Trophoblast cell (in vitro differentiated cells and primary cell): ENCODE measurements at regions not wholly inside any gene's neighbourhood (a gene's known extent, or its start where the extent isn't known, plus 50 kb on each side); places are given as distances from the start of the nearest gene placed in this dataset.

Experiments used
- DNase-seq, 2 donors: peaks; one replicate each; pipeline ENCODE4 v3.0.0-alpha.2; 2016
- H2AFZ ChIP-seq: 2 replicates; pipeline ENCODE4 v1.6.1; 2013; ENCODE audit warnings: low read length, moderate library complexity, mild to moderate bottlenecking; ENCODE audit not compliant: insufficient read depth, poor library complexity
- H2AK5ac ChIP-seq: 2 replicates; pipeline ENCODE4 v1.6.1; 2013; ENCODE audit warnings: mild to moderate bottlenecking, low read length
- H2BK120ac ChIP-seq: 2 replicates; pipeline ENCODE4 v1.6.1; 2013; ENCODE audit warnings: low read length, mild to moderate bottlenecking, moderate library complexity; ENCODE audit not compliant: insufficient read depth, poor library complexity
- H2BK12ac ChIP-seq: 2 replicates; pipeline ENCODE4 v1.6.1; 2013; ENCODE audit warnings: mild to moderate bottlenecking, low read length, moderate library complexity
- H2BK5ac ChIP-seq: 2 replicates; pipeline ENCODE4 v1.6.1; 2013; ENCODE audit warnings: low read length, low read depth, moderate library complexity, mild to moderate bottlenecking; ENCODE audit not compliant: poor library complexity
- H3K14ac ChIP-seq: 2 replicates; pipeline ENCODE4 v1.6.1; 2013; ENCODE audit warnings: mild to moderate bottlenecking, low read length
- H3K18ac ChIP-seq: 2 replicates; pipeline ENCODE4 v1.6.1; 2013; ENCODE audit warnings: mild to moderate bottlenecking, low read length
- H3K23ac ChIP-seq: 2 replicates; pipeline ENCODE4 v1.6.1; 2013; ENCODE audit warnings: low read length
- H3K27ac ChIP-seq: 2 replicates; pipeline ENCODE4 v1.5.1; 2013; ENCODE audit warnings: low read depth, mild to moderate bottlenecking, inconsistent platforms, low read length, moderate library complexity
- H3K27me3 ChIP-seq: 2 replicates; pipeline ENCODE4 v1.6.1; 2013; ENCODE audit warnings: inconsistent platforms, mild to moderate bottlenecking, low read length, moderate library complexity; ENCODE audit not compliant: insufficient read depth
- H3K36me3 ChIP-seq, 2 experiments: 1 replicate in 1 of 2; 2 replicates in 1 of 2; pipeline ENCODE4 v1.6.1; 2013; ENCODE audit warnings: low read length in 2 of 2, mild to moderate bottlenecking in 2 of 2, moderate library complexity in 1 of 2; ENCODE audit not compliant: insufficient read depth in 2 of 2, control insufficient read depth in 1 of 2
- H3K4ac ChIP-seq: 2 replicates; pipeline ENCODE4 v1.6.1; 2013; ENCODE audit warnings: low read depth, mild to moderate bottlenecking, low read length, moderate library complexity
- H3K4me1 ChIP-seq, 2 experiments: 1 replicate in 1 of 2; 2 replicates in 1 of 2; pipeline ENCODE4 v1.6.1; 2013; ENCODE audit warnings: low read length in 2 of 2, mild to moderate bottlenecking in 2 of 2, moderate library complexity in 1 of 2; ENCODE audit not compliant: insufficient read depth in 2 of 2, control insufficient read depth in 1 of 2
- H3K4me2 ChIP-seq: 2 replicates; pipeline ENCODE4 v1.6.1; 2013; ENCODE audit warnings: inconsistent platforms, mild to moderate bottlenecking, low read length, moderate library complexity
- H3K4me3 ChIP-seq: 2 replicates; pipeline ENCODE4 v1.5.1; 2013; ENCODE audit warnings: mild to moderate bottlenecking, low read depth, low read length, inconsistent platforms
- H3K79me1 ChIP-seq: one replicate; pipeline ENCODE4 v1.6.1; 2013; ENCODE audit warnings: low read length
- H3K79me2 ChIP-seq: 2 replicates; pipeline ENCODE4 v1.6.1; 2013; ENCODE audit warnings: low read length, mild to moderate bottlenecking; ENCODE audit not compliant: control insufficient read depth, insufficient read depth, poor library complexity
- H3K9ac ChIP-seq: 2 replicates; pipeline ENCODE4 v1.6.1; 2013; ENCODE audit warnings: mild to moderate bottlenecking, low read length
- H3K9me3 ChIP-seq: 2 replicates; pipeline ENCODE4 v1.6.1; 2013; ENCODE audit warnings: low read depth, mild to moderate bottlenecking, control low read depth, inconsistent platforms, low read length; ENCODE audit not compliant: insufficient read depth
- H4K12ac ChIP-seq: 2 replicates; pipeline ENCODE4 v1.6.1; 2013; ENCODE audit warnings: low read depth, mild to moderate bottlenecking, low read length, moderate library complexity
- H4K8ac ChIP-seq: 2 replicates; pipeline ENCODE4 v1.6.1; 2013; ENCODE audit warnings: low read depth, mild to moderate bottlenecking, low read length, moderate library complexity
- H4K91ac ChIP-seq: one replicate; pipeline ENCODE4 v1.6.1; 2013; ENCODE audit warnings: low read depth, mild to moderate bottlenecking, low read length, moderate library complexity
- WGBS: extraction: QIAGEN DNeasy Blood & Tissue Kit; methylation state at CpG from one replicate; pipeline ENCODE4 v1.1.7; 2013; ENCODE audit warnings: missing lambda C conversion rate; ENCODE audit not compliant: insufficient read length, insufficient coverage; ENCODE audit errors: extremely low coverage; 5-methylcytosine and 5-hydroxymethylcytosine counted together

- Histone ChIP-seq H2AK5ac (no peak overlapping the region), H4K8ac (no peak overlapping the region), H3K79me2 (no peaks in the 10 kb centered on the region), H3K4me2 (no peak overlapping the region), H2BK5ac (no peak overlapping the region), H3K79me1 (no peaks in the 10 kb centered on the region), H3K4me3 (no peak overlapping the region), H3K9me3 (no peaks in the 10 kb centered on the region), H3K36me3 (no peaks in the 10 kb centered on the region), H4K12ac (no peak overlapping the region), H3K9ac (no peak overlapping the region), H3K4me1 (no peaks in the 10 kb centered on the region), H3K27me3 (no peaks in the 10 kb centered on the region), H2BK120ac (no peak overlapping the region), H3K23ac (no peak overlapping the region), H3K14ac (no peak overlapping the region), H3K18ac (no peak overlapping the region), H4K91ac (no peak overlapping the region), H2BK12ac (no peak overlapping the region), H2AFZ (no peak overlapping the region), H3K27ac (no peak overlapping the region), H3K4ac (no peak overlapping the region)
- no CpG with 5 or more reads among the region's 7 CpGs for WGBS
- DNase-seq: no peak
Measured at GRCh38 chr10:2933924-2934323, 133.4 kb upstream of the PFKP start.

GRCh38 chr10:2933519-2933918 lies 133.8 kb upstream of the PFKP start:
- WGBS: no CpG with 5 or more reads among the region's 3 CpGs
- Histone ChIP-seq H2BK5ac (no peak overlapping the region), H2AK5ac (no peak overlapping the region), H2BK120ac (no peak overlapping the region), H3K18ac (no peak overlapping the region), H3K23ac (no peak overlapping the region), H3K4me3 (no peak overlapping the region), H3K79me1 (no peaks in the 10 kb centered on the region), H3K4me2 (no peak overlapping the region), H3K4me1 (no peaks in the 10 kb centered on the region), H3K36me3 (no peaks in the 10 kb centered on the region), H2AFZ (no peak overlapping the region), H3K27me3 (no peaks in the 10 kb centered on the region), H4K91ac (no peak overlapping the region), H3K79me2 (no peaks in the 10 kb centered on the region), H4K12ac (no peak overlapping the region), H2BK12ac (no peak overlapping the region), H3K4ac (no peak overlapping the region), H4K8ac (no peak overlapping the region), H3K9me3 (no peaks in the 10 kb centered on the region), H3K27ac (no peak overlapping the region), H3K14ac (no peak overlapping the region), H3K9ac (no peak overlapping the region)
- no peak for DNase-seq

GRCh38 chr10:2933071-2933470 lies 134.3 kb upstream of the PFKP start:
- DNase-seq: no peak
- no CpG with 5 or more reads among the region's 10 CpGs for WGBS
- Histone ChIP-seq H3K9me3 (no peaks in the 10 kb centered on the region), H2BK120ac (no peak overlapping the region), H3K4ac (no peak overlapping the region), H3K79me1 (no peaks in the 10 kb centered on the region), H4K8ac (no peak overlapping the region), H3K4me3 (no peak overlapping the region), H3K23ac (no peak overlapping the region), H2AFZ (no peak overlapping the region), H4K12ac (no peak overlapping the region), H3K14ac (no peak overlapping the region), H4K91ac (no peak overlapping the region), H3K9ac (no peak overlapping the region), H2BK12ac (no peak overlapping the region), H3K79me2 (no peaks in the 10 kb centered on the region), H3K18ac (no peak overlapping the region), H2AK5ac (no peak overlapping the region), H3K27me3 (no peaks in the 10 kb centered on the region), H3K36me3 (no peaks in the 10 kb centered on the region), H3K27ac (no peak overlapping the region), H3K4me2 (no peak overlapping the region), H2BK5ac (no peak overlapping the region), H3K4me1 (no peaks in the 10 kb centered on the region)

GRCh38 chr10:2929480-2930258 lies 137.7 kb upstream of the PFKP start:
- Histone ChIP-seq H2BK5ac (no peak overlapping the region), H3K27ac (no peak overlapping the region), H3K4me1 (peaks cover 0 to 3% of the 10 kb centered on the region in 2 experiments), H2AFZ (no peak overlapping the region), H2BK120ac (no peak overlapping the region), H3K14ac (no peak overlapping the region), H2AK5ac (no peak overlapping the region), H3K79me1 (no peaks in the 10 kb centered on the region), H3K36me3 (no peaks in the 10 kb centered on the region), H3K79me2 (no peaks in the 10 kb centered on the region), H3K18ac (no peak overlapping the region), H4K91ac (no peak overlapping the region), H3K23ac (no peak overlapping the region), H3K4me3 (no peak overlapping the region), H4K8ac (no peak overlapping the region), H3K27me3 (no peaks in the 10 kb centered on the region), H2BK12ac (no peak overlapping the region), H3K4ac (no peak overlapping the region), H3K4me2 (no peak overlapping the region), H4K12ac (no peak overlapping the region), H3K9me3 (no peaks in the 10 kb centered on the region), H3K9ac (no peak overlapping the region)
- no CpG with 5 or more reads among the region's 10 CpGs for WGBS
- DNase-seq: no peak
